ENCODE measurements at regions not wholly inside any gene's neighbourhood (a gene's known extent, or its start where the extent isn't known, plus 50 kb on each side); places are given as distances from the start of the nearest gene placed in this dataset.

GRCh38 chr5:39525271-39525670 is 100.5 kb upstream of the DAB2 start:
- DNase-seq, result no peak

- peak; percentile 66 for DNase-seq
Measured at GRCh38 chr5:39523821-39524220, 99.0 kb upstream of the DAB2 start.

GRCh38 chr5:39521940-39522590 is 97.3 kb upstream of the DAB2 start:
- no peak for DNase-seq

- no peak for DNase-seq
Measured at GRCh38 chr5:39521098-39521860, 96.5 kb upstream of the DAB2 start.

GRCh38 chr5:39520232-39520572 is 95.4 kb upstream of the DAB2 start:
- DNase-seq, result peak; percentile 83

GRCh38 chr5:39519566-39520231 is 94.9 kb upstream of the DAB2 start:
- DNase-seq, result peak; percentile 69

GRCh38 chr5:39519079-39519478 is 94.3 kb upstream of the DAB2 start:
- no peak for DNase-seq

GRCh38 chr5:39518516-39518915 is 93.7 kb upstream of the DAB2 start:
- peak; percentile 82 for DNase-seq

GRCh38 chr5:39517800-39518199 is 93.0 kb upstream of the DAB2 start:
- DNase-seq, result peak; percentile 93

- DNase-seq, result no peak
Measured at GRCh38 chr5:39515881-39516280, 91.1 kb upstream of the DAB2 start.

- DNase-seq, result no peak
Measured at GRCh38 chr5:39513236-39513635, 88.5 kb upstream of the DAB2 start.

GRCh38 chr5:39506211-39506610 is 81.4 kb upstream of the DAB2 start:
- no peak for DNase-seq

GRCh38 chr5:39505791-39506190 is 81.0 kb upstream of the DAB2 start:
- no peak for DNase-seq

GRCh38 chr5:39505363-39505762 is 80.6 kb upstream of the DAB2 start:
- no peak for DNase-seq

GRCh38 chr5:39503155-39503554 is 78.4 kb upstream of the DAB2 start:
- no peak for DNase-seq

GRCh38 chr5:39502704-39503103 is 77.9 kb upstream of the DAB2 start:
- no peak for DNase-seq

GRCh38 chr5:39501397-39501796 is 76.6 kb upstream of the DAB2 start:
- peak; percentile 77 for DNase-seq

GRCh38 chr5:39500551-39501175 is 75.9 kb upstream of the DAB2 start:
- DNase-seq, result peak; percentile 52

- DNase-seq, result peak; percentile 84
Measured at GRCh38 chr5:39498278-39498952, 73.6 kb upstream of the DAB2 start.

- DNase-seq, result no peak
Measured at GRCh38 chr5:39497322-39497721, 72.5 kb upstream of the DAB2 start.

GRCh38 chr5:39495227-39495626 is 70.4 kb upstream of the DAB2 start:
- no peak for DNase-seq

GRCh38 chr5:39494534-39494933 is 69.8 kb upstream of the DAB2 start:
- DNase-seq, result no peak

- DNase-seq, result no peak
Measured at GRCh38 chr5:39494107-39494510, 69.3 kb upstream of the DAB2 start.

Measured in NCI-H226 (cell line).